Prostate gland (tissue), 2 donors: ENCODE measurements at regions not wholly inside any gene's neighbourhood (a gene's known extent, or its start where the extent isn't known, plus 50 kb on each side); places are given as distances from the start of the nearest gene placed in this dataset.
"Not testable (repeated sequence)": the region's sequence is repeated elsewhere in the genome, so short reads cannot be mapped to it uniquely, and the experiment has no call there.

ENCODE experiments used
- DNase-seq: peaks from one replicate; pipeline ENCODE4 v3.0.0-alpha.2; 2019; ENCODE audit warnings: low spot score
- H3K27ac ChIP-seq, 2 donors: fragments of 200-600 bp; sonication (generic); 2 replicates each; pipeline ENCODE4 v1.5.1; 2017 to 2019
- H3K27me3 ChIP-seq: fragments of 200-600 bp; sonication (generic); replicated peaks from 2 replicates; pipeline ENCODE4 v1.5.1; 2019; ENCODE audit not compliant: insufficient read depth
- H3K36me3 ChIP-seq, 2 donors: fragments of 200-600 bp; sonication (generic); 1 replicate in 1 of 2; 2 replicates in 1 of 2; pipeline versions ENCODE4 v1.5.1 to v1.8.1; 2017 to 2019
- H3K4me1 ChIP-seq: fragments of 200-600 bp; sonication (generic); replicated peaks from 2 replicates; pipeline ENCODE4 v1.5.1; 2019
- H3K4me3 ChIP-seq, 2 donors: fragments of 200-600 bp; sonication (generic); 2 replicates each; pipeline ENCODE4 v1.5.1; 2017 to 2019
- H3K9me3 ChIP-seq: fragments of 200-600 bp; sonication (generic); 2 replicates; pipeline ENCODE4 v1.5.1; 2017
- CTCF ChIP-seq, 4 experiments: fragments of 200-600 bp in 2 of 4; fragments of 450-650 bp in 2 of 4; sonication (generic) in 2 of 4; IDR thresholded peaks; 1 replicate in 3 of 4; 2 replicates in 1 of 4; pipeline ENCODE4 v1.5.1; 2016 to 2019; ENCODE audit warnings: antibody characterized with exemption in 4 of 4, mild to moderate bottlenecking in 2 of 4, moderate library complexity in 2 of 4
- POLR2A ChIP-seq: fragments of 450-650 bp; IDR thresholded peaks from one replicate; pipeline ENCODE4 v1.6.1; 2016; ENCODE audit warnings: antibody characterized with exemption, mild to moderate bottlenecking
- POLR2AphosphoS5 ChIP-seq: sonication (generic); formaldehyde crosslinking; IDR thresholded peaks from one replicate; pipeline ENCODE4 v1.6.1; 2017; ENCODE audit warnings: antibody characterized with exemption
- WGBS: methylation state at CpG from one replicate; pipeline ENCODE4 v1.1.5; 2018; 5-methylcytosine and 5-hydroxymethylcytosine counted together
- intact Hi-C: fragments of 100-400 bp; cut with DNase I; formaldehyde crosslinking; loops from one replicate; pipeline ENCODE4 v1.14.2; 2022

DNA sequence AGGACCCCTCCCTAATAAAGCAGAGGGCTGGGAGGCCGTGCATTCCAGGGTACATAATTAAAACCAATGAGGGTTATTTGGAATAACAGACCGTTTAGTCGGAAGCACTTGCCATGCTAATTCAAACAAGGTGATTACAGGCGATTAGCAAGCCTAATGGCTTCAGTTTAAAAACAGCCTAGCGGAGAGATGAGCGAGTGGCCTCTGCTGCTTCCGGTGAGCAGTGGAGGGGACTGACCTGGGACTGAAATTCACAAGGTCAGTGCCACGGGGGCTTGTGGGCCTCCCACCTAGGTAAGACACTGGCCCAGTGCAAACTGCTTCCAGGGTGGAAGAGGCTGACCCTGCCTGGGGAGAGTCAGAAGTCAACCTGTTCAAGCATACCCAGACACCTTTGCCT lies 56.8 kb upstream of the ALX4 start:
- no peaks in the 10 kb centered on the region for H3K27me3 ChIP-seq
- H3K9me3 ChIP-seq: no peaks in the 10 kb centered on the region
- H3K4me1 ChIP-seq: no peaks in the 10 kb centered on the region
- DNase-seq: no peak
- intact Hi-C loops: no loop called here
- 71% methylated on average over 8 of the region's 8 CpGs for WGBS
- TF ChIP-seq POLR2AphosphoS5: no peak
- no peak for TF ChIP-seq POLR2A
- no peak for TF ChIP-seq CTCF (IDR thresholded peaks at IDR 0.05)
- no peak overlapping the region for H3K4me3 ChIP-seq
- H3K36me3 ChIP-seq: no peaks in the 10 kb centered on the region
- H3K27ac ChIP-seq: no peak overlapping the region

GRCh38 chr11:44367452-44367851 lies 57.5 kb upstream of the ALX4 start:
- WGBS: 89% methylated on average over 1 of the region's 1 CpG
- H3K4me1 ChIP-seq: no peaks in the 10 kb centered on the region
- intact Hi-C loops: no loop called here

GRCh38 chr11:44368886-44369285 lies 58.9 kb upstream of the ALX4 start:
- TF ChIP-seq POLR2A (no peak), CTCF (IDR thresholded peaks at IDR 0.05) (no peak), POLR2AphosphoS5 (no peak)
- Histone ChIP-seq H3K9me3 (no peaks in the 10 kb centered on the region), H3K4me1 (no peaks in the 10 kb centered on the region), H3K27me3 (no peaks in the 10 kb centered on the region), H3K36me3 (no peaks in the 10 kb centered on the region), H3K4me3 (no peak overlapping the region), H3K27ac (no peak overlapping the region)
- DNase-seq: no peak
- 75% methylated on average over 2 of the region's 2 CpGs for WGBS
- intact Hi-C loops: no loop called here

More at GRCh38 chr11:44367452-44367851, 57.5 kb upstream of the ALX4 start:
- H3K27me3 ChIP-seq: no peaks in the 10 kb centered on the region
- DNase-seq: no peak
- no peak overlapping the region for H3K27ac ChIP-seq
- TF ChIP-seq POLR2A (no peak), POLR2AphosphoS5 (no peak), CTCF (IDR thresholded peaks at IDR 0.05) (no peak)
- H3K4me3 ChIP-seq: no peak overlapping the region
- no peaks in the 10 kb centered on the region for H3K36me3 ChIP-seq
- no peaks in the 10 kb centered on the region for H3K9me3 ChIP-seq

GRCh38 chr11:44371042-44371441 lies 61.1 kb upstream of the ALX4 start:
- H3K4me1 ChIP-seq, H3K27me3 ChIP-seq, intact Hi-C loops, DNase-seq, H3K9me3 ChIP-seq, H3K4me3 ChIP-seq, H3K36me3 ChIP-seq, H3K27ac ChIP-seq: not testable (repeated sequence)
- WGBS: 96% methylated on average over 1 of the region's 1 CpG

DNA sequence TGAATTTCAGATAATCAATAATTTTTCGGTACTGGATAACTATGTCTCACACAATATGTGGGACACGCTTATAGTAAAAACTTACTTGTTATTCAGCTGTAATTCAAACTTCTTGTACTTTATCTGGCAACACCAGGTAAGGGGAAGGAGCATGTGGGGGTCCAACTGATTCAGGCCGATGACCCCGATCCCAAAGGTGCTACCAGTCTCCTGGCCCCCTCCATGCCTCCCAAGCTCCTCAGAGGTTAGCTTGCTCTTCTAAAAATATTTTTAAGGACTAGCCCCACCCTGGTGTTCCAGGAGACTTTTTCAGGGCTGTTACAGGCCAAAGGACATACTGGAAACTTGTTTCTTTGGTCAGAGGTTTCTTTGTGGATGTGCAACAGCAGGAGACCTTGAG lies 61.8 kb upstream of the ALX4 start:
- no peak overlapping the region for H3K27ac ChIP-seq
- WGBS: 97% methylated on average over 4 of the region's 4 CpGs
- intact Hi-C loops: no loop called here

More for the DNA sequence above, 61.8 kb upstream of the ALX4 start:
- no peak for DNase-seq
- H3K4me3 ChIP-seq: no peak overlapping the region
- H3K27me3 ChIP-seq: no peaks in the 10 kb centered on the region
- TF ChIP-seq POLR2A (no peak), CTCF (IDR thresholded peaks at IDR 0.05) (no peak), POLR2AphosphoS5 (no peak)
- no peaks in the 10 kb centered on the region for H3K4me1 ChIP-seq
- H3K36me3 ChIP-seq: no peaks in the 10 kb centered on the region
- no peaks in the 10 kb centered on the region for H3K9me3 ChIP-seq
